Stimulated activated CD4-positive, alpha-beta T cell treated with anti-CD3 and anti-CD28 coated beads, Interleukin-12 subunit alpha, Interleukin-12 subunit beta, amount 100 ng/mL, for 4 hours (primary cell): ENCODE measurements at regions not wholly inside any gene's neighbourhood (a gene's known extent, or its start where the extent isn't known, plus 50 kb on each side); places are given as distances from the start of the nearest gene placed in this dataset.

ENCODE experiments used
- DNase-seq: peaks from one replicate; pipeline ENCODE4 v3.0.0-alpha.2; 2020

DNA sequence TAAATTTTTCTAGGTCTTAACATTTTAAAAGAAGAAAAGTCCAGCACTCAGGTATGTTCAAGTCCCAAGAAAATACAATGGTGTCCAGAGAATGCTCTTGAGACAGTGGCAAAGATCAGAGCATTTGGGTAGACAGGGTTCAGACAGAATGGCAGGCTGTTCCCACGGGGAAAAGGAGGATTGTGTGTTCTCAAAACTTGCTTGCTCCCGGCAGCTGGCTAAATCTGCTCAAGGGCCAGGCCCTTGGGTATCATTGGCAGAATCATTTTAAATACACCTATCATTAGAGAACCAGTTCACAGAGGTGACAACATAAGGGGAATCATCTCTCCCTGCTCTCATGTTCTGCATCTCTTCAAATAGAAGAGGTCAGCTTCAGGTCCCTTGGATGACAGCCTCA is 456.3 kb downstream of the DTHD1 start:
- no peak for DNase-seq

DNA sequence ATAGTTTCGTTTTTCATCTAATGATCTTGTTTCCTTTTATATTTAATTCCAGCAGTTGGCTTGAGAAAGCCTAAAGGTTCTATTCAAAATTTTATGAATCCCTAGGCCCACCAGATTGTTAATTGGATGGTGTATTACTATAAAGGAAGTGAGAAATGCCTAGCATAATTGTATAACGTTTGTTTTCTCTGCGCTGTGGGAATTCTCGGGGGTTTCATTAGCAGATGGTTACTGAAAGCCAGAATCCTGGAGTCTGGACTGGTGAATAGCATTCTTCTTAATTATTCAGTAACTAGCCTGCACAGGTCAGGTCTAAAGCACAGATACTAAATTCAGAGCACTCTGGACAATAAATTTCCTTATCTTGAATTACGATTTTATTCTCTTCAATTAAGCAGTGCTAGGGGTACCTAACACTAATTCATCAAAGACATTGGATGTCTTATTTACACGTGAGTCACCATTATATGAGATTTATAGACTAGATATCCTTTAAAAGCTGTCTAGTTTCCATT is 459.4 kb downstream of the DTHD1 start:
- DNase-seq, result no peak

DNA sequence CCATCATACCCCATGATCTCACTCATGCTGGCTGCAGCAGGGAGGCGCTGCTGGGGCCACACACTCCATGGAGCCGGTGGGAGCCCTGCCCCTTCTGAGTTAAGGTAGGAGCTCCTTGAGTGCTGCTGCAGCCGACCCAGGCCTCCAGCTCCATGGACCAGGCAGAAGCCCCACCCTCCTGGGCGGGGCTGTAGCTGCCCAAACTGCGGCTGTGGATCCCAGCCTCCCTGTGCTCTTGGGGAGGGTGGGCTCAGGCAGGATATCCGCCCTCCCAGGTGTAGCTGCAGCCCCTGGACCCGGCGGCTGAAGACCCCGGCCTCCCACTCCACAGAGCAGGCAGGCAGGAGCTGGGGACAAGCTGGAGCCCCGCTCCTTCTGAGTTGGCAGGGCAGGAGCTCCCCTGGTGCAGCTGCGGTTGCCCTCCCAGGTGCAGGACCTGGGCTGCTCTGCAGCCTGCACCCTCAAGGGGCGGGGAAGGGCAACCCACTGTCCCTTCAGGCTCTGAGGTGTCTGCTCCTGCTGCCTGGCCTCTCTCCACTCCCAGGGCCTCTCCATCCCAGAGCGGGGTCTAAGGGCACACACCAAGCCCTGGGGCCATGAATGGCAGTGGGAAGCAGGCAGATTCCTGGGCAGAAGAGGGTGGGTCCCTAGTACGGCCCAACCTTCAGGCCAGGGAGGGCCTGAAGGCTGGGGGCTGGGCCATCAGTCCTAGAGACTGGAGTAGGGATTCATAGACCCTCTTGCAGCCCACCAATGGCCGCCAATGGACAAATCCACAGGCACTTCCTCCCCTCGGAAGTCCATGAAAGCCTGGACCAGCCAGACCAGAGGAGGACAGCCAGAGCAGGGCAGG is 466.1 kb downstream of the DTHD1 start:
- no peak for DNase-seq

DNA sequence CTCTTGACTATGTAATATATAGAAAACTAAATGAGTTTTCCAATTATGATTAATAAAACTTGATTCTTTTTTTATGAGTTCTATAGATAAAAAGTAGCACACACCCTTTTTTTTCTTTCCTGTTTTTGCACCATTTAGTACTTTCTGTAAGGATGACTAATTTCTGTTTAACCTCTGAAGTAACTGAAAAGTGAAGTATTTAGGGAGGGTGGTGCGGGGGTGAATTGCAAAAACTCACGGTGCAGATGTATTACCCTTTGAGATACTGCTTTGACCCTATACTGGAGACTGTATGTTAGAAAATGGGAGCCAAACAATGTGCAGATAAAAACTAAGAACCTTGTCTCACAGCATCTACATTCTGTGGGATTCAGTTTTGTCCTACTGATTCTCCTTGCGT is 471.6 kb downstream of the DTHD1 start:
- no peak for DNase-seq

DNA sequence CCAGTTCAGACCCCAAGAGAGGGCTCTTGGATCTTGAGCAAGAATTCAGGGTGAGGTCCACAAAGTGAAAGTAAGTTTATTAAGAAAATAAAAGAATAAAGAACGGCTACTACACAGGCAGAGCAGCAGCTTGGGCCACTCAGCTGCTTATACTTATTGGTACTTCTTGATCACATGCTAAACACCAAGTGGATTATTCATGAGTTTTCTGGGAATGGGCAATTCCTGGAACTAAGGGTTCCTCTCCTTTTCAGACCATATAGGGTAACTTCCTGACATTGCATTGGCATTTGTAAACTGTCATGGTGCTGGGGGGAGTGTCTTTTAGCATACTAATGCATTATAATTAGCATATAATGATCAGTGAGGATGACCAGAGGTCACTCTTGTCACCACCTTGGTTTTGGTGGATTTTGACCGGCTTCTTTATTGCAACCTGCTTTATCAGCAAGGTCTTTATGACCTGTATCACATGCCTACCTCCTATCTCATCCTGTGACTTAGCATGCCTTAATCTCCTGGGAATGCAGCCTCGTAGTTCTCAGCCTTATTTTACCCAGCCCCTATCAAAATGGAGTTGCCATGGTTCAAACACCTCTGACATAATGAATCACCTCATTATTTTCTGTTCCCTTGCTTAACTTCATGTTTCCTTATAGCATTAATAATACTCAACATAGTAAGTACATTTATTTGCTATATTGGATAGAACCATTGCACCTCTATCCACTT is 476.3 kb downstream of the DTHD1 start:
- no peak for DNase-seq

DNA sequence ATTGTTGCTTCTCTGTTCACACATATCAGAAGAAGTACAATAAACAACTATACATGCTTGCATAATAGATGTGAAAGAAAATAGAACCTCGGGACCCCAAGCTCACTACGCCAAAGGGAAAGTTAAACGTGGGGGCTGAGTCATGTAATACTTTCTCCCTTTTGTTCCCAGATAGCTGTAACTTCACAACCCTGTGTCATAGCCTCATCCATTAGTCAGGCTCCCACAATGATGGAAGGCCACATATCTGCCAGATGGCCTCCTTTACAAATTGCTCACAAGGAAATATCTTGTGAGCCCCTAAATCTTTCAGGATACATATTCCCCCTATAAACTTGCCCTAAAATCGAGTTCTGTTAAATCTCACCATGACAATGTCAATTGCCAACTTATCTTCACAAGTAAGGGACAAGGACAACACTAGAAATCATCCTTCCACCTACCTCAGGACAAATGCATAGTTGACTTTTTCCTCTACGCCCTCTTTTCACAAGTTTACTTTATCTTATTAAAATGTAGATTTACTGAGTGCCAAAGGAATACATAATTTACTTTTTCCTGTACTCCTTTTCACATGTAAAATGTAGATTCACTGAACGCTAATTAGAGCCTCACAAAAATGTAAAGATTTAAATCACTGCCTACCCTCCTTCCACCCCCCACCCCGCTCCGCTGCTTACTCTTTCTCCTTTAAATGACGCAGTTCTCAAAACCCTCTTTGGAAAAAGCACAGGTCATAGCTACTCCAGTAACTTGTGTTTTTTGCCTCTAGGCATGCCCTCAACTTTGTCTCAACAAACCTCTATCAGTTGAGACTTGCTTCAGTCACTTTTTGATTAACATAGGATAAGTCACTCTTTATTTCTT is 477.1 kb downstream of the DTHD1 start:
- no peak for DNase-seq

DNA sequence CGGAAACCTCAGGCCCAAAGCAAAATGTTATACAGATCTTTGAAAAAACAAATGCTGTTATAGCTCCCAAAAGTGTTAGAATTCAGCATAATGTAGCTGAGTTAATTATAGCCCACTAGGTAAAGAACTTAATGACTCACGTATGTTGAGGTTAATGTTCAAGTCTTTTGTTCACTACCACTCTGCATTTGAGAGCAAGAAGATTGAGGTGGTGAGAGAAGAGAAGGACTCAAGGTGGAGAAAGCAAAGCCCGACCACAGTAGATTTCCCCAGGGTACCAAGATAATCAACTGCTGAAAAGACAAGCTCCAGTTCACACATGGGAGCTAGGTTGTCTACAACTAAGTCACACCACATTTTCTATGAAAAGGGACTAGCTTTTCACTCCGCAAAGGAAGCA is 480.2 kb downstream of the DTHD1 start:
- DNase-seq, result no peak

DNA sequence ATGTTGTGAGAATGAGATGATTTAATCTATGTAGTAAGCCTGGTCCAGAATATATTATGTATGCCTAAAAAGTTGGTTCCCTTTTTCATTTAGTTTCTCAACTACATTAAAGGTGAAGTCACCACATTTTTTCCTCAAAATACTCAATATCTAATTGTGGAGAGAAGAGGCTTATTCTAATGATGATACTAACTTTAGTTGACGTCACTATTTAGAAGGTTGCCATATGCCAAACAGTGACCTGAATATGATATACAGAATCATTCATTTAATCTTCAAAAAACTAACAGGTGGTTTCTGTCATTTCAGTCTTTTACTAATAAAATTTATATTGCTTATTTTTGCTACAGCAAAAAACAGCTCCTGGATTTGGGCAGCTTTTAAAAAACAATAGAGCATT is 480.7 kb upstream of the NWD2 start:
- no peak for DNase-seq

DNA sequence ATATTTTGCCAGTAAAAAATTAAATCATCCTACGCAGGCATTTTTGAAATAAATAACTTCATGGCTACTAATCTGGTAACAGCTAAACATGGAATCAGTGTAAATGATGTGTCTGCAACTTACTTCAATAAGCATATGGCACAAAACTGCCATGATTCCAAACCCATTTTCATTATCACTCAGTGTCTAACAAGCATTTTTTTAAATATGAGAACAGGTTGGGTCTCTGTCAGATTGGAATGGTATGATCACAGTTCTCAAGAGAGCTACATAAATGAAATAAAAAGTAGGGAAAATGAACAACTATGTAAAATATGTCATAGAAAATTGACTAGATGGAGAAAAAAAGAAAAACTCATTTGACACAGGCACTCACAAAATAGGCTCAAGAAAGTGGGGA is 476.9 kb upstream of the NWD2 start:
- DNase-seq, result no peak

DNA sequence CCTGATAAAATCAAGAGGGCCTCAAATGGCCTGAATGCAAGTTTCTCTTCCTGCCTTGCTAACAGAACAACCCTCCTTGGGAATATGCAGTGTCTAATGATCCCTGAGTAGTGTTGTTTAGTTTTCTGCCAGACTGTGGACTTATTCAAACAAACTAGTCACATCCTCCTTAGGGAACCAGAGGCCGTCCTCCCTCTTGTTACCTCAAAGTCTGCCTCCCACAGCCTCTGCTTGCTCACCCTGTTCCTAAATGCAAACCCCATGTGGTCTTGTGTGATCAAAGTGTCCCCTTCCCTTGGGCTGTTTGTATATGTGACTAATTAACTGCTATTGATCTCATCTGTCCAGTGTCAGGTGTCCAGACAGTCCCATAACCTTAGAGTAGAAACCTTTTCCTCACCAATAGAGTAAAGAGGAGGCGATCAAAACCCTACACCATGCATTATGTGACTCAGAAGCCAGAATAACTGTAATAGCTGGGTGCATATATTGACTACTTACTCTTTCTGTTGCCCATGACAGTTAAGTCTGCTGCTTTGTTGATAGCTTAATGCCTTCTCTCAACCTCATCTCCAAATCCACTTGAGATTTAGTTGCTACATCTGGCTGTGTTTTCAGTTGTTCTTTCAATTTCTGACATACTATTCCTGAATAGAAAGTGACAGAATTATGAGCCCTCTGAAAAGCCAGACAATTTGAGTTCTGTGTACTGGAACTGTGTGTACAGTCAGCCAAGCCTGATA is 473.0 kb upstream of the NWD2 start:
- DNase-seq, result no peak

DNA sequence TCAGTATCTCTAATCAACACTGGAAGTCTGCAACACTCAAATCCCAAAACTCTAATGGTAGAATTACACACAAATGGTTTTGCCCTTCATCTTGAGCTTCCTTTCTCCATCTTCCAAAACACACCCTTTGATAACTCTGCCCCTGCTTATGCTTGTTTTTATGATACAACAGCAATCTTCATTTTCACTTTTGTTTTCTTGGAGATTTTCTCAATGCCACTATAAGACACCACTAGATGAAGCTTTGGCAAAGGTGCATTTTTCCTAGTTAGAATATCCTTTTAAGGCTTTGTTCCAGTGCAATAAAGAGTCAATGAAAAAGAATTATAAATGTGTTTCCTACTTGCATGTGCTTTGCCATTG is 472.4 kb upstream of the NWD2 start:
- no peak for DNase-seq

DNA sequence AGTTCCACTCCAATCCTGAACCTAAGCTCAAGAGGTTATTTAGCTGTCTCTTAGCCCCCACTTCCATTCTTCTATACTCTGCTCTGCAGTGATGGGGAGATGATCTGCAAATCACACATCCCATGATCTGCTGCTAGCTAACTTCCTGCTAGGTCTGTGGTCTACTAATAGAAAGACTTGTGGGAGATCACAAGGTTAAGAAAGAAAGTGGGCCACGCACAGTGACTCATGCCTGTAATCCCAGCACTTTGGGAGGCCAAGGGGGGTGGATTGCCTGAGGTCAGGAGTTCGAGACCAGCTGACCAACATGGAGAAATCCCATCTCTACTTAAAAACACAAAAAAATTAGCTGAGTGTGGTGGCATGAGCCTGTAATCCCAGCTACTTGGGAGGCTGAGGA is 471.1 kb upstream of the NWD2 start:
- DNase-seq, result no peak

DNA sequence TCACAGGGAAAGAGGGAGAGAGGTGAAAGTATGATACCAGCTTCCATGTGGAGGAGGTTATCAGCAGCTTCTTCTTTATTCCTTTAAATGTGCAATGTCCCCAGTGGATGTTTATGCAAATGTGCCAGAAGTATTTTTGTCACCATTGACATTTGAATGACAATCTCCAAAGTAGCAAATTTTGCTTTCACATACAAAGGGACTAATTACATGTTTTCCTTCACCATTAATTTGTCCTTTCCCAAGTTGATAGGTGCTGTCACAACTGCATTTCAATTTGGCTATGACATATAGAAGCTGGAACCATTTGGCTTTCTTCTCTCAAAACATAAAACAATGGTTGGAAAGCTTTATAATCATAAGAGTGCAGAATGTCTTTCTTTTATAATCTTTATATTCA is 469.0 kb upstream of the NWD2 start:
- DNase-seq, result no peak

DNA sequence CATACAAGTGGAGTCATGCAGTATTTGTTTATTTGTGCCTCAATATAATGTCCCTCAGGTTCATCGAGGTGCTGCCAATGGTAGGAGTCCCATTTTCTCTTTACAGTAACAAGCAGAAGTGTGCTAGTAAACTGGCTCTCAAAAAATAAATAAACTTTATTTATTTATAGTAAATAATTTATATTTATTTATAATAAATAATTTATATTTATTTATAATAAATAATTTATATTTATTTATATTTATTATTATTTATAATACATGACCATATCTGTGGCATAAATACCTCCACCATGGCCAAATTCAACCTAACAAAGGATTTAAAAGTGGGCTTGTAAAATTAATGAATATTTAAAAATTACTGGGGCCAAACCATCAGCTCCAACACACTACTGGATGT is 464.9 kb upstream of the NWD2 start:
- no peak for DNase-seq

DNA sequence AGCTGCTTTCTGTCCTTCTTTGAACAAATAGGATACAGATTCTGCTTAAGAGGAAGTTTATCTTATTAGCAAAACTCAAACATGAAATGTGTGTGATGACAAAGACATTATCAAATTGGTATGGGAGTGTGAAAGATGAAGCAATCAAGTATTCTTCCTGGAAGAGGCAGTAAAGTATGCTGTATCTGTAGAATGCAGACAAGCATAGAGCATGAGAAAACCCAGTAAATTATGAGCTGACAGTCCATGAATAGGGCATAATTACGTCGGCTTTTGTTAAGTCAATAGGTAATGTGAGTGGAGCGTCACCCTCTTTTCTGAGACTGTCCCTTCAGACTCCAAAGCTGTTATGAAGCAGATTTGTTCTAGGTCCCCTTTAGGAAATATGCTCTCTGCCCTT is 458.6 kb upstream of the NWD2 start:
- DNase-seq, result no peak

DNA sequence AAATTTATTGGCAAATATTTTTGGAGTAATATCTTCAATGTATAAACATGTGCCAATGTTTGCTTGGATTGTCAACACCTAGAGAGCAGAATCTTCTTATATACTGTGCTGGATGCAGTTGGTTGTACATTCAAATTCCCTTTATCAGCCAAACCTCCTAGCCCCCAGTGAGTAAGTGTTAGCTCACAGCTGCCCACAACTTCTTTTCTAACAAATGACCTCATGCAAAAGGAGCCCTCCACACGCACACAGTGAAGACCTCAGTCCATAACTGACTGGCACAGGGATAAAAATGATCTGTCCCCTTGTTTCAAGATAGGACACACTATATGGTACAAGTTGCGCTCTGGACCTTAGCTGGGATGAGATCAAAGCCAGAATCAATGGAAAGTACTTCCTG is 458.0 kb upstream of the NWD2 start:
- no peak for DNase-seq

DNA sequence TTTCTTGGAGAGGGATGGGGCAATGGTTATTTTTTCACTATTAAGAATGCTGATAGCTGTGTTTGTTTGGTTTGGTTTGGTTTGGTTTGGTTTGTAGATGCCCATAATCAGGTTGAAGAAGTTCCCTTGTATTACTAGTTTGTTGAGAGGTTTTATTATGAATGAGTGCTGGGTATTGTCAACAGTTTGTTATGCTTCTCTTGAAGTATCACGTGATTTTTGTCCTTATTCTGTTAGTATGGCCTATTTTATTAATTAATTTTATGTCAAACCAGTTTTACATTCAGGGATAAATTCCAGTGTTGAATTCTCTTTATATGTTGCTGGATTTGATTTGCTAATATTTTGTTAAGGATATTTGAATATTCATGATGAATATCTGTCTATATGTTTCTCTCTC is 449.8 kb upstream of the NWD2 start:
- DNase-seq, result no peak

DNA sequence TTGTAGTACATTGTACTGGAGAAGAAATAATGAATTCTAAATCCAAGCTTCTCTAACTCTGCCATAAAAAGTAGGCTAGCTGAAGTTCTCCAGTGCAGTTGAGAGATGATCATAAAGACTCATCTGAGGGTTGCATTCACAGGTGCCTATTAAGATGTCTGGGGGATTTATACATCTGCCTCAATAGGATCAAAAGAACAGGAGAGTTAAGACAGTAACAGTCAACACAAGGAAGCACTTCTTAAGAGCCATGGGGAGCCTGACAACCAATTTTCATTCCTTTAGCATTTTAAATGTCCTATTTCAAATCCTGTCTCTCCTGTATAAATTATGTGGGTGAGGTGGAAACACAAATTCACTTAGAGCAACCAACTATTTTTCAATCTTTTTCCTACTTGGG is 432.4 kb upstream of the NWD2 start:
- DNase-seq, result no peak

DNA sequence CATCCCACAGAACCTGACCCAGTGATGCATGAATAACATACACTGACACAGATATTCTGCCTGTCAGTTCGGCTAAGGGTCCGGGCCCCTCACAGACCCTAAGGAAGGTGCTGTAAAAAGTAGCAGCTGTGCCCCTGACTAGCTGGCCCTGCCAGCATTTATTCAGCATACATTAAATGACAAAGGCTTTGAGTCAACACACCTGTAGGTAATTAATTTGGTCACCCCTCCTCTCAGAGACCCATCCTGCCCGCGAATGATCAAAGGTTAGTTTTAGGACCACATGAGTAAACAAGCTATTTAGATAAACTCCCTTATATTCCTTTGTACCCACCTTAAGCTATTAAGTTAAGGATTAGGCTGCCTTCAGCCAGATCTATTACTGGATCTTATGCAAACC is 429.0 kb upstream of the NWD2 start:
- DNase-seq, result no peak

DNA sequence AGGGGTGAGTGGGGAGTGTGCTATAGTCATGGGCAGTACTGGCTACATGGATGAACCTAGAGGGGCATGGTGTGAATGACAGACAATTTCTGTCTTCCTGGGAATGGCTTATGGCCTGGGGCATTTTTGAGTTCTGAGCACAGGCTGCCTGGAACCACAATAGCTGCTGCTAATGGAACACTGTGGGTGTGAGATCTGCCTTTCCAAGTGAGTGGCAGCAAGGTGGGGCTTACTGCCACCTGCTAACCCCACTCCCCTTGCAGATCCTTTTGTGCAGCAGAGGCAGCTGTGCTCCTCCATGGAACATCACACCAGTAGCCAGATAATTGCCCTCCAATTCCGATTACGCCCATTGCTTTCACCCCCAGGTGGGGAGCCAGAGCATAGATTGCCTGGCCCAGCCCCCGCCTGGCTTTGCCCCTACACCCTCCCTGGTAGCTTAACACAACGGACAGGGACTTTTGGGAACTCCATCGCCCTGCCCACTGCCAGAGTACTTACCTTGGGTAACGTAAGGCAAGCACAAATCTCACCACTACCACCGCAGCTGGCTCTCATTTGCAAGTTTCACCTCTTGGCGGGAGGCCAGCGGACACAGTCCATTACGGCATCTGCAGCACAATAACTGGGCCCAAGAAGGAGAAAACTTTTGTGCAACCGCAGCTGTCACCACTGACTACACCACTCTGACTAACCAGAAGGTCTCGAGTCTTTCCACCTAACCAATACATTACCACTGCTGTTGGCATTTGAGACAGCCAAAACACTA is 421.2 kb upstream of the NWD2 start:
- no peak for DNase-seq

DNA sequence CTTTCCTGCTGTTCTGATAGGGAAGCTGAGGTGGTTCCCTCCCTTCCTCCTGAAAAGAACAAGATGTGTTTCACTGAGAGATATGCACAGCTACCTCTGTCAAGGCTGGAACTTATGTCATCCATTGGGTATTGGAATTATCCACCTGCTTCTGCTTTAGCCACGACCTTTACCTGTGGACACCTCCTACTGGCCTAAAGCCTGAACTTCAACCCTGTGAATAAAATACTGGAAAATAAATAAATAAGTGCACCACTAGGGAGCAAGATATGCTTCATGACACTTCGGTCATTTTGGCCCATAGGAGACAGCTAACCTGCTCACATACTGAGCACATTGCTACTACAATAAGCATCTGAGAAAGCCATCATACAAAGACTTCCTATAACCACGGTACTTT is 419.9 kb upstream of the NWD2 start:
- no peak for DNase-seq

DNA sequence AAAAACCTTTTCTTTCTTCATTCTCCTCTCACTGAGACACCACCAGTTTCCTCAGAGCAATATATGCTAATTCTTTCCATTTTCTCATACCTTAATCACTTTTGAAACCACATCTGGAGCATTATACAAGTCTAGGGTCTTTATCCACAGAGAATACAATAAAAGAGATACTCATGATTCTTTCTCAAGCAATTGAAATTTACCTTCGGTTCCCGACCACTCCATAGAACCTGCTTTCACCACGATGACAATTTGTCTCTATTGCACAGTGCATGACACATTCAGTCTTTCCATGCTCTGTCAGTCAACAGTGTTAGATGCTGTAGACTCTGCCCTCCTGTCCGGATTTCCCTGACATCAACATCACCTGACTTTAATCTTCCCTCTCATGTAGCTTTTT is 409.3 kb upstream of the NWD2 start:
- DNase-seq, result no peak
